ENCODE measurements at regions not wholly inside any gene's neighbourhood (a gene's known extent, or its start where the extent isn't known, plus 50 kb on each side); places are given as distances from the start of the nearest gene placed in this dataset.

GRCh38 chr3:157776861-157777260, 273.6 kb upstream of the VEPH1 start:
- TF ChIP-seq CTCF (IDR thresholded peaks at IDR 0.05) (no peak), EZH2 (IDR thresholded peaks at IDR 0.05) (no peak)

All from neural progenitor cell (in vitro differentiated cells).